Loucy (cell line): ENCODE measurements at regions not wholly inside any gene's neighbourhood (a gene's known extent, or its start where the extent isn't known, plus 50 kb on each side); places are given as distances from the start of the nearest gene placed in this dataset.

ENCODE experiments used
- CTCF ChIP-seq: fragments of 200-600 bp; sonication (generic); conservative IDR thresholded peaks from 2 replicates; pipeline ENCODE4 v1.5.1; 2014; ENCODE audit warnings: mild to moderate bottlenecking, antibody characterized with exemption, low read length
- EZH2phosphoT487 ChIP-seq: fragments of 200-600 bp; IDR thresholded peaks from 2 replicates; pipeline ENCODE4 v1.6.1; 2018; ENCODE audit warnings: antibody characterized with exemption, mild to moderate bottlenecking, moderate library complexity, borderline replicate concordance

GRCh38 chr20:60422848-60423247 lies 464.6 kb downstream of the CDH26 start:
- no peak for TF ChIP-seq CTCF
- TF ChIP-seq EZH2phosphoT487: no peak
